Effector memory CD8-positive, alpha-beta T cell (primary cell): ENCODE measurements at regions not wholly inside any gene's neighbourhood (a gene's known extent, or its start where the extent isn't known, plus 50 kb on each side); places are given as distances from the start of the nearest gene placed in this dataset.

Source experiments
- ATAC-seq: fragments of 150-1000 bp; cut with Tn5 transposase; replicated peaks from 2 replicates; pipeline ENCODE4 v1.10.0; 2021; ENCODE audit warnings: mild to moderate bottlenecking, moderate library complexity
- DNase-seq, 3 experiments: peaks; one replicate each; pipeline ENCODE4 v3.0.0; 2021
- H3K27ac Mint-ChIP-seq, 2 donors: one replicate each; pipeline ENCODE4 v1.8.0; 2022; ENCODE audit warnings: mild to moderate bottlenecking in 2 of 2, mixed read lengths in 2 of 2, moderate library complexity in 2 of 2
- H3K27me3 Mint-ChIP-seq, 2 donors: one replicate each; pipeline ENCODE4 v1.8.0; 2022; ENCODE audit warnings: mixed read lengths in 2 of 2
- H3K36me3 Mint-ChIP-seq: one replicate; pipeline ENCODE4 v1.8.0; 2022; ENCODE audit warnings: mild to moderate bottlenecking, moderate library complexity, mixed read lengths; ENCODE audit not compliant: insufficient read depth
- H3K4me1 Mint-ChIP-seq, 2 donors: one replicate each; pipeline ENCODE4 v1.8.0; 2022; ENCODE audit warnings: low read depth in 2 of 2, mixed read lengths in 2 of 2
- H3K4me3 Mint-ChIP-seq, 2 donors: one replicate each; pipeline ENCODE4 v1.8.0; 2022; ENCODE audit warnings: mild to moderate bottlenecking in 2 of 2, mixed read lengths in 2 of 2, moderate library complexity in 2 of 2
- H3K9me3 Mint-ChIP-seq, 2 donors: one replicate each; pipeline ENCODE4 v1.8.0; 2022; ENCODE audit warnings: mixed read lengths in 2 of 2

- Mint-ChIP-seq H3K4me1 (no peaks in the 10 kb centered on the region), H3K27me3 (no peaks in the 10 kb centered on the region)
These were observed 90.5 kb downstream of the LEPR start for GRCh38 chr1:65510961-65511360.

GRCh38 chr1:65512383-65512782 is 91.9 kb downstream of the LEPR start:
- no peaks in the 10 kb centered on the region for H3K9me3 Mint-ChIP-seq
- no peak overlapping the region for H3K4me3 Mint-ChIP-seq
- H3K27me3 Mint-ChIP-seq: no peaks in the 10 kb centered on the region
- no peak for ATAC-seq
- H3K36me3 Mint-ChIP-seq: no peaks in the 10 kb centered on the region
- DNase-seq: no peak
- no peaks in the 10 kb centered on the region for H3K4me1 Mint-ChIP-seq
- H3K27ac Mint-ChIP-seq: no peak overlapping the region

More at GRCh38 chr1:65510961-65511360, 90.5 kb downstream of the LEPR start:
- Mint-ChIP-seq H3K4me3 (no peak overlapping the region), H3K27ac (no peak overlapping the region), H3K9me3 (no peaks in the 10 kb centered on the region), H3K36me3 (no peaks in the 10 kb centered on the region)
- no peak for ATAC-seq
- DNase-seq: no peak

- H3K4me3 Mint-ChIP-seq: no peak overlapping the region
- DNase-seq: no peak
- no peaks in the 10 kb centered on the region for H3K36me3 Mint-ChIP-seq
These were observed 92.7 kb downstream of the LEPR start for GRCh38 chr1:65512967-65513780.

GRCh38 chr1:65514041-65514440 is 93.6 kb downstream of the LEPR start:
- DNase-seq (no peak), ATAC-seq (no peak)
- no peak overlapping the region for H3K4me3 Mint-ChIP-seq
- H3K27ac Mint-ChIP-seq: no peak overlapping the region
- no peaks in the 10 kb centered on the region for H3K9me3 Mint-ChIP-seq
- no peaks in the 10 kb centered on the region for H3K36me3 Mint-ChIP-seq
- H3K4me1 Mint-ChIP-seq: no peaks in the 10 kb centered on the region
- no peaks in the 10 kb centered on the region for H3K27me3 Mint-ChIP-seq

More at GRCh38 chr1:65512967-65513780, 92.7 kb downstream of the LEPR start:
- Mint-ChIP-seq H3K9me3 (no peaks in the 10 kb centered on the region), H3K27ac (no peak overlapping the region), H3K27me3 (no peaks in the 10 kb centered on the region), H3K4me1 (no peaks in the 10 kb centered on the region)
- no peak for ATAC-seq

- Mint-ChIP-seq H3K4me1 (no peaks in the 10 kb centered on the region), H3K4me3 (no peak overlapping the region), H3K27me3 (peaks cover 31 to 32% of the 10 kb centered on the region in 2 donors)
These were observed 104.4 kb downstream of the LEPR start for GRCh38 chr1:65524931-65525265.

DNA sequence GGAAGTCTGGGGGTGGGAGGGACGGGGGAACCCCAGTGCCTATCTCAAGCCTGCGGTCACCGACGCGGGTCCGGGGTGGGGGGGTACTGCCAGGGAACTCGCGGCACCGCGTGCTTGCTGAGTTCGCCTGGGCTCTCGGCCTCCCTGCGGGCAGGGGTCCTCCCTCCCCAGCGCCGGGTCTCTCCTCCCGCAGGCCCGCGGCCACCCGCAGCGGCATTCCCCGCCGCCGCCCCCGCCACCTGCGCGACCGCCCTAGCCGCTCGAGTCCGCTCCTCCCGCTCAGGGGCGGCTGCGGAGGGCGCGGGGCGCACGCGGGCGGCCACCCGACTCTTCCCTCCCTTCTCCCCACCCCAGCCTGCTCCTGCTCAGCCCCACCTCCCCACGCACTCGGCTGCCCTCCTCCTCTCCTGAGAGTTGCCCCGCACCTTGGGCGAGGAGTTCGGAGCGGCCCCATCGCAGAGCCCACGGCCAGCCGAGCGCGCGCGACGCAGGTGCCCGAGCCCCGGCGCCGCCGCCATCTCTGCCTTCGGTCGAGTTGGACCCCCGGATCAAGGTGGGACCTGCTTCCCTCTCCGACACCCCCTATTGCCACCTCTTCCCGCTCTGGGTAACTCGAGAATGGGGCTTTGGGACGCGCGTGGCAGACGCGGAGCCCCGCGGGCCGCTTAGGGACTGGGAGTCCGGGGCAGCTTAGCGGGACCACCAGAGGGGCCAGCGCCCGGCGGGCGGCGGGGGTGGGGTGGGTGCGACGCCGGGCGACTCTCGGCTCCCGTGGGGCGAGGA is 105.0 kb downstream of the LEPR start:
- Mint-ChIP-seq H3K9me3 (peaks cover 0 to 2% of the 10 kb centered on the region in 2 donors), H3K27ac (no peak overlapping the region), H3K27me3 (peaks cover 31 to 36% of the 10 kb centered on the region in 2 donors), H3K36me3 (no peaks in the 10 kb centered on the region), H3K4me1 (no peaks in the 10 kb centered on the region), H3K4me3 (no peak overlapping the region)
- DNase-seq (no peak), ATAC-seq (no peak)

More at GRCh38 chr1:65524931-65525265, 104.4 kb downstream of the LEPR start:
- Mint-ChIP-seq H3K9me3 (peaks cover 0 to 2% of the 10 kb centered on the region in 2 donors), H3K36me3 (no peaks in the 10 kb centered on the region), H3K27ac (no peak overlapping the region)
- ATAC-seq (no peak), DNase-seq (no peak)

DNA sequence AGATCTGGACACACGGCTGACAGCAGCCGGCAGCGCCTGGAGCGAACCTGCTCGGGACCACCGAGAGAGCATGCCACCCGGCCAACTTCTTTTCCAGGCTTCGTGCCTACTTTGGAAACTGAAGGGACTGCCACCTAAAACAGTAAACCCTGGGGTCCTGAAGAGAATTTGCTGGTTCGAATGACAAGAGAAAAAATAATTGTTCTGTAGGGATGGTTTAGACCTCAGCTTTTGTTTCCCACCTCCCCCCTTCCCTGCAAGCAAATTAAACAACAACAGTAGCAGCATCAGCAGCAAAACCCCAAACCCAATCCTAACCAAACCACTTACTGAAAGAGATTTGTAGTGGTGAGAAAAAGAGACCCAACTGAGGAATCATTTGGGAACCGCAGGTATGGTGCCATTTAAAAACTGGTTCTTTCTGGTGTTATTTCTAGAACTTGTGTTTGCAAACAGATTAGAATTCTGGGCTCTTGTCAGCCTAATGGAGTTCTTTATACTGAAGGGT is 105.6 kb downstream of the LEPR start:
- H3K27me3 Mint-ChIP-seq: peaks cover 31 to 42% of the 10 kb centered on the region in 2 donors
- no peak for ATAC-seq

GRCh38 chr1:65527190-65527589 is 106.7 kb downstream of the LEPR start:
- no peaks in the 10 kb centered on the region for H3K4me1 Mint-ChIP-seq
- DNase-seq (no peak), ATAC-seq (no peak)
- H3K36me3 Mint-ChIP-seq: no peaks in the 10 kb centered on the region
- no peak overlapping the region for H3K4me3 Mint-ChIP-seq
- H3K27ac Mint-ChIP-seq: no peak overlapping the region
- H3K9me3 Mint-ChIP-seq: peaks cover 4 to 13% of the 10 kb centered on the region in 2 donors
- peaks cover 31 to 42% of the 10 kb centered on the region in 2 donors for H3K27me3 Mint-ChIP-seq

More for the DNA sequence above, 105.6 kb downstream of the LEPR start:
- Mint-ChIP-seq H3K4me3 (no peak overlapping the region), H3K27ac (no peak overlapping the region), H3K9me3 (peaks cover 2 to 4% of the 10 kb centered on the region in 2 donors), H3K36me3 (no peaks in the 10 kb centered on the region), H3K4me1 (no peaks in the 10 kb centered on the region)
- DNase-seq: no peak

DNA sequence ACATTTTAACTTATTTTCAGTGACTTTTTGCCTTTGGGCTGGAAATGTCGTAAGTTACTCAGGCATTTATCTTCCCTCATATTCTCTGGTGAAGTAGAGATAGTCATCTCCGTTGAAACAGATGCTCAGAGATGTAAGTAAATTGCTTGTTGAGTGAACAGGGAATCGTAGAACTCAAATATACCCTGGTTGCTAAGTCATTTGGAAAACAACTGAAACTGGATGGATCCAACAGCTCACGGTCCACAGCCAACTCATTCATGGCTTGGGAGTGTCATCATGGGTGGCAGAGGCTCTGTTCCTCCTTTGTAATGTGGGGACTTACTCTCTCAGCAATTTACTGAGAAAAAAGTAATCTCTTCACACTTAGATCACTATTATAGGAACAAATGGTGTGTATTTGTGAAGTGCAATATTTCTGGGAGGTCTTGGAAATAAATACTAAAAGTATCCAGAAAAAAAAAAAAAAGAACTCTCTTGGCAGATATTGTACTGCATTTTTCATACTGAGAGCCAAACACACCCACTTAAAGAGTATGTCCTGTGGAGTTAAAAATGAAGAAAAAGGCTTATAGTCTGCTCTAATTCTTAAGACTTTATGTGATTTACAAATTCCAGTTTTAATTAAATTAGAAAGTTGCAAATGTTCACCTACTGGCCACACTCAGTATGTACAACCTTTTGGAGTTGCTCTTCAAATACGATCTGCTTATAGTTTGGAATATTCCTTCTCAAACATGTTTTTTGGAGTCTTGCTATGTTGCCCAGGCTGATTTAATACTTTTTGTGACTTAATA is 107.4 kb downstream of the LEPR start:
- Mint-ChIP-seq H3K9me3 (peaks cover 4 to 13% of the 10 kb centered on the region in 2 donors), H3K27ac (no peak overlapping the region), H3K27me3 (peaks cover 31 to 47% of the 10 kb centered on the region in 2 donors), H3K4me1 (no peaks in the 10 kb centered on the region), H3K4me3 (no peak overlapping the region), H3K36me3 (no peaks in the 10 kb centered on the region)
- no peak for ATAC-seq
- DNase-seq: no peak

DNA sequence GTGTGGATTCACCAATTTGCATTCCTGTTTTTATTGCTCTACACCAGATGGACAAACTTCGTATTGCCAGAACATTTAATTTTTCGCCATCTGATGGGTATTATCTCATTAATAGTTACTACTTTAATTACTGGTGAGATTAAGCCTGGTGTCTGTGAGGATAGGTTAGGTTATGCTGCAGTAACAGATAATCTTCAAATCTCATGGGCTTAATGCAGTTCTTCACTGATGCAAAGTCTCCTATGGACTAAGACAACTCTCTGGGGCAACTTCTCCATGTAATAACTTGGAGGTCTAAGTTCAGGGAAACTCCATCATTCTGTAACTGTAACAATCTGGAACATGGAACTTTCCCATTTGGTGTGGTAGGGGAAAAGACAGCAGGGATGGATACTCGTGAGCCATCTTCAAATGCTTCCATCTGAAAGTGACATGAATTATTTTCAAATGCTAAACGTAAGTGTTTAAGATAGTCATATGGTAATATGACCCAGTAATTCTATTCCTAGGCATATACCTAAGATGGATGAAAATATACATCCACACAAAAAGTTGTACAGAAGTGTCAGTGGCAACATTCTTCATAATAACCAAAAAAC is 111.6 kb downstream of the LEPR start:
- Mint-ChIP-seq H3K27me3 (peaks cover 8 to 26% of the 10 kb centered on the region in 2 donors), H3K27ac (no peak overlapping the region), H3K4me3 (no peak overlapping the region), H3K9me3 (peaks cover 4 to 13% of the 10 kb centered on the region in 2 donors), H3K4me1 (no peaks in the 10 kb centered on the region), H3K36me3 (no peaks in the 10 kb centered on the region)
- DNase-seq (no peak), ATAC-seq (no peak)

DNA sequence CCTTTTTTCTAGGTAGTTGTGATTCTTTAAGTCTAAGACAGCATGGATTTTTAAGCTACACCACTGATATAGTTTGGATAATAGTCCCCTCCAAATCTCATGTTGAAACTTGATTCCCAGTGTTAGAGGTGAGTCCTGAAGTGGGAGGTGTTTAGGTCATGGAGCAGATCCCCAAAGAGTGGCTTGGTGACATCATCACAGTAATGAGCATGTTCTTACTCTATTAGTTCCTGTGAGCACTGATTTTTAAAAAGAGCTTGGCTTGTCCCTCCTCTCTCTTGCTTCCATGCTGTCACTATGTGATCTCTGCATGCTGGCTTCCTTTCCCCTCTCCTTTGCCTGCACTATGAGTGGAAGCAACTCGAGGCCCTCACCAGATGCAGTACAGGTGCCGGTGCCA is 115.5 kb downstream of the LEPR start:
- no peak for ATAC-seq
- no peaks in the 10 kb centered on the region for H3K36me3 Mint-ChIP-seq
- H3K4me3 Mint-ChIP-seq: no peak overlapping the region
- peaks cover 2 to 11% of the 10 kb centered on the region in 2 donors for H3K9me3 Mint-ChIP-seq
- H3K27ac Mint-ChIP-seq: no peak overlapping the region
- no peak for DNase-seq
- peaks cover 0 to 7% of the 10 kb centered on the region in 2 donors for H3K27me3 Mint-ChIP-seq
- H3K4me1 Mint-ChIP-seq: no peaks in the 10 kb centered on the region

DNA sequence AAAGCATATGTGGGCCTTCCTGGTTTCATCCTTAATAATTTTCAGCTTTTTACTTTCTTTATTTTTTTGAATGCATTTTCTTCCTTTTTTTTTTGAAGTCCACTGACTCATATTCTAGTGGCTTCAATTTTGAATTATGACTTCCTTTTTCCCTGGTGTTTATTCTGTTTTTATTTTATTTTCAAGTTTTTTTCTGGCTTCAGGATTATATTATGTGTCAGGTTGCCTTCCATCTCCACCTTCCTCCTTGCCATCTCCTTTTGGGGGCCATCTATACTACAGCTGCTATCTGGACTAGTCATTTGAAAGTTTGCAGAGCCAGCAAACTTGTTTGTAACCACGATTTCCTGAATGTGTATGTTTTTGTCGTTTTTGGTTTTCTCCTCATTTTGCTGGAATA is 117.6 kb downstream of the LEPR start:
- no peak overlapping the region for H3K27ac Mint-ChIP-seq
- no peak for DNase-seq
- H3K36me3 Mint-ChIP-seq: no peaks in the 10 kb centered on the region
- H3K4me1 Mint-ChIP-seq: no peaks in the 10 kb centered on the region
- no peak for ATAC-seq
- no peaks in the 10 kb centered on the region for H3K9me3 Mint-ChIP-seq
- H3K4me3 Mint-ChIP-seq: no peak overlapping the region
- no peaks in the 10 kb centered on the region for H3K27me3 Mint-ChIP-seq

DNA sequence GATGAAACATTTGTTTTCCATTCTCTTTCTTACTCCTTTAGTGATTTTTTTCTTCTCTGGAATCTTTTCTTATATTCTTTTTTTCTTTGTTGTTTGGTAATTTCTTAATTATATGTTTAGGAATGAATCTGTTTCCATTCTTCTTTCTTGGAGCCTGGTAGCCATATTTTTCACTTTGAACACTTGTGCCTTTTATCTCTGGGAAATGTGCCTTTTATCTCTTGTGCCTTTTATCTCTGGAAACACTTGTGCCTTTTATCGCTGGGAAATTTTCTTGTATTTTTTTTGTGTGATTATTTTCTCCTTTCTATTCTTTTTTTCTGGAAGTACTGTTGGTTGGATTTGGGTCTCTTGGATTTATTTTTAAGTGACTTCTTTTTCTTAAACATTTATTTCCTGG is 118.2 kb downstream of the LEPR start:
- Mint-ChIP-seq H3K9me3 (no peaks in the 10 kb centered on the region), H3K4me3 (no peak overlapping the region), H3K27me3 (no peaks in the 10 kb centered on the region), H3K36me3 (no peaks in the 10 kb centered on the region), H3K4me1 (no peaks in the 10 kb centered on the region), H3K27ac (no peak overlapping the region)
- ATAC-seq (no peak), DNase-seq (no peak)
